ENCODE measurements at regions not wholly inside any gene's neighbourhood (a gene's known extent, or its start where the extent isn't known, plus 50 kb on each side); places are given as distances from the start of the nearest gene placed in this dataset.
"Not testable (repeated sequence)": the region's sequence is repeated elsewhere in the genome, so short reads cannot be mapped to it uniquely, and the experiment has no call there.

GRCh38 chr1:187725216-187725615 is 896.5 kb downstream of the PLA2G4A start:
- ATAC-seq (ENCODE audit: low read depth) = no peak
- DNase-seq = no peak
- no peak overlapping the region for H3K4me3 Mint-ChIP-seq
- TF ChIP-seq CTCF (IDR thresholded peaks at IDR 0.05) = no peak
- H3K27ac Mint-ChIP-seq = no peak overlapping the region
- intact Hi-C loops (cut with micrococcal nuclease) = no loop called here
- no peaks in the 10 kb centered on the region for H3K4me1 Mint-ChIP-seq
- H3K9me3 Mint-ChIP-seq = peaks cover 5% of the 10 kb centered on the region
- ChIA-PET CTCF (no interaction called here), POLR2A (no interaction called here)
- H3K36me3 Mint-ChIP-seq (ENCODE audit: low read depth) = no peaks in the 10 kb centered on the region
- H3K27me3 Mint-ChIP-seq = no peaks in the 10 kb centered on the region

- Mint-ChIP-seq H3K4me1 (no peaks in the 10 kb centered on the region), H3K36me3 (ENCODE audit: low read depth) (no peaks in the 10 kb centered on the region), H3K4me3 (no peak overlapping the region), H3K27me3 (no peaks in the 10 kb centered on the region), H3K27ac (no peak overlapping the region), H3K9me3 (no peaks in the 10 kb centered on the region)
- ATAC-seq (ENCODE audit: low read depth) = no peak
- TF ChIP-seq CTCF (IDR thresholded peaks at IDR 0.05) = no peak
- DNase-seq = no peak
- ChIA-PET POLR2A (no interaction called here), CTCF (no interaction called here)
- intact Hi-C loops (cut with micrococcal nuclease) = no loop called here
These were observed 904.5 kb downstream of the PLA2G4A start for GRCh38 chr1:187733232-187733631.

- H3K36me3 Mint-ChIP-seq (ENCODE audit: low read depth) = no peaks in the 10 kb centered on the region
- ChIA-PET POLR2A (no interaction called here), CTCF (no interaction called here)
- H3K27me3 Mint-ChIP-seq = no peaks in the 10 kb centered on the region
- TF ChIP-seq CTCF (IDR thresholded peaks at IDR 0.05) = no peak
- DNase-seq (no peak), ATAC-seq (ENCODE audit: low read depth) (no peak)
- H3K27ac Mint-ChIP-seq = no peak overlapping the region
- no peaks in the 10 kb centered on the region for H3K4me1 Mint-ChIP-seq
- intact Hi-C loops (cut with micrococcal nuclease) = no loop called here
- no peaks in the 10 kb centered on the region for H3K9me3 Mint-ChIP-seq
- no peak overlapping the region for H3K4me3 Mint-ChIP-seq
These were observed 905.7 kb downstream of the PLA2G4A start for GRCh38 chr1:187734427-187734826.

GRCh38 chr1:187744665-187745064 is 915.9 kb downstream of the PLA2G4A start:
- Mint-ChIP-seq H3K27me3 (no peaks in the 10 kb centered on the region), H3K27ac (no peak overlapping the region), H3K9me3 (peaks cover 4% of the 10 kb centered on the region), H3K4me3 (no peak overlapping the region), H3K4me1 (no peaks in the 10 kb centered on the region), H3K36me3 (ENCODE audit: low read depth) (no peaks in the 10 kb centered on the region)
- intact Hi-C loops (cut with micrococcal nuclease) = no loop called here
- DNase-seq = no peak
- ChIA-PET POLR2A (no interaction called here), CTCF (no interaction called here)
- no peak for TF ChIP-seq CTCF (IDR thresholded peaks at IDR 0.05)
- ATAC-seq (ENCODE audit: low read depth) = no peak

GRCh38 chr1:187755536-187755935 is 926.8 kb downstream of the PLA2G4A start:
- H3K9me3 Mint-ChIP-seq = no peaks in the 10 kb centered on the region
- POLR2A ChIA-PET = no interaction called here
- H3K4me1 Mint-ChIP-seq = no peaks in the 10 kb centered on the region
- CTCF ChIA-PET = no interaction called here
- DNase-seq (no peak), ATAC-seq (ENCODE audit: low read depth) (no peak)
- H3K4me3 Mint-ChIP-seq = no peak overlapping the region
- intact Hi-C loops (cut with micrococcal nuclease) = no loop called here
- H3K27ac Mint-ChIP-seq = no peak overlapping the region
- no peaks in the 10 kb centered on the region for H3K27me3 Mint-ChIP-seq
- TF ChIP-seq CTCF (IDR thresholded peaks at IDR 0.05) = no peak
- no peaks in the 10 kb centered on the region for H3K36me3 Mint-ChIP-seq (ENCODE audit: low read depth)

- H3K4me3 Mint-ChIP-seq; H3K9me3 Mint-ChIP-seq; H3K36me3 Mint-ChIP-seq (ENCODE audit: low read depth); intact Hi-C loops (cut with micrococcal nuclease); CTCF ChIA-PET; H3K27me3 Mint-ChIP-seq; H3K27ac Mint-ChIP-seq; H3K4me1 Mint-ChIP-seq; ATAC-seq (ENCODE audit: low read depth); POLR2A ChIA-PET; DNase-seq: not testable (repeated sequence)
These were observed 927.9 kb downstream of the PLA2G4A start for GRCh38 chr1:187756684-187757083.

All from activated B cell treated with CpG ODN at 0.5 μM for 24 hours (primary cell).